Urothelium cell line (cell line): ENCODE measurements at regions not wholly inside any gene's neighbourhood (a gene's known extent, or its start where the extent isn't known, plus 50 kb on each side); places are given as distances from the start of the nearest gene placed in this dataset.

ENCODE experiments used
- DNase-seq: peaks from one replicate; pipeline ENCODE4 v3.0.0; 2011; ENCODE audit warnings: low spot score, mixed read lengths
- FAIRE-seq: peaks from 2 replicates; lab custom pipeline; 2011; peaks lifted over from hg19 to GRCh38; lab: Jason Lieb, UNC

DNA sequence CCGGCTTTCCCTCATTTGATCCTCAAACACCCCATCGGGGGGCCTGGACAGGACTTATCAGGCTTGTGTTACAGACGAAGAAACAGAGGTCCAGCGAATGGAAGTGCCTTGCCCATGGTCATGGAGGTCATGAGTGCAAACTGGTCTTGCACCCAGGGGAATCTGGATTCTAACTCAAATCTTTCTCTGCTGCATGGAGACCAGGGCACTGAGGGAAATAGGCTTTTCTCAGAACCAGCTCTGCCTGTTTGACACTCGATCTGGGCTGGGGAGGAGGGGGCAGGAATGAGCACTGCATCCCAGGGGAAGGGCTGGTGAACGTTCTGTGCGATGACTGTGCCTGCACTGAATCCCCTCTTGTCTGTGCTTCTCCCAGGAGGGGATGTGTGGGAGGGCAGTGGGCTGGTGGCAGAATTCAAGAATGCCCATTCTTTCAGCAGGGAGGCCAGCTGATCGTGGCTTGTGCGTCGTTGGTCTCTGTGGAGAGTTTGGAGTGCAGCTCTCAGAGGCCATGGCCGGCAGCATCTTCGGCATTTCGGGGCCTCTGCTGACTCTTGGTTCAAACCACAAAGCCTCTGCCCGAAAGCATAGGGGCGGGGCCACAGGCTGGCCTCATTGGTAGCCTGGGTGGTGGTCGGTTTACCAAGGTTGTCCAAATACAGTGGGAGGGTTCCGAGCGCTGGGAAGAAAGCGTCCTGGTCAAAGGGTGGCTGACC is 171.6 kb downstream of the DDX1 start:
- no peak for DNase-seq

GRCh38 chr2:15763822-15764682 is 172.4 kb downstream of the DDX1 start:
- DNase-seq (no peak), FAIRE-seq (peak; percentile 23)

More for the DNA sequence above, 171.6 kb downstream of the DDX1 start:
- FAIRE-seq = no peak

- no peak for DNase-seq
- no peak for FAIRE-seq
These were observed 173.0 kb downstream of the DDX1 start for GRCh38 chr2:15764683-15765011.

- FAIRE-seq = no peak
- no peak for DNase-seq
These were observed 173.5 kb downstream of the DDX1 start for GRCh38 chr2:15765211-15765610.

DNA sequence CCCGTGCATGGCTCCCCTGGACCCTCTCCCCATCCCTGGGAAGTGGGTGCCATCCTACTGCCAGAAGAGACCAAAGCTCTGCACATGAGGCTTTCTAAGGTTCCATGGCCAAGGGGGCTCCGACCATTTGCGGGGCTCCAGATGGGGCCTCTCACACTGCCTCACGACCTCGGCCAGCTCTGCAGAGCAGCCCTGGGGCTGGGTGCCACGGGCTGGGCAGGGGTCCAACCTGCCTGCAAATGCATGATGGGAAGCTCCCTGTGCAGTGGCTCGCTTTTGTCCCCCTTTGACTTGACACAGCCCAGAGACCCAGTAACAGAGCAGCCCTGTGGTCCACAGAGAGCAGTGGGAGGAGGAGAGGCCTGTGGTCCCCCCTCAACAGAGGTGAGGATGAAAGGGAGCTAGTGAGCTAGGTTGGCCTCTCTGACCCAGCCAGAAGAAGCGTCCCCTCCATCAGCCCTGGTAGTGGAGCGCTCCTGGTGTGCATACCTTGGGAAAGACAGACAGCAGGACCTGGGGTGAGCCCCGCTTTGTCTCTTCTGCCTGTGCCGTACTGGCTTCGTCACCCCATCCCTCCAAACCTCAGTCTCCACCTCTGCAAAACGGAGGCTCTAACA is 174.1 kb downstream of the DDX1 start:
- DNase-seq (no peak), FAIRE-seq (no peak)

GRCh38 chr2:15766303-15766861 is 174.0 kb upstream of the MYCN start:
- DNase-seq (no peak), FAIRE-seq (no peak)

DNA sequence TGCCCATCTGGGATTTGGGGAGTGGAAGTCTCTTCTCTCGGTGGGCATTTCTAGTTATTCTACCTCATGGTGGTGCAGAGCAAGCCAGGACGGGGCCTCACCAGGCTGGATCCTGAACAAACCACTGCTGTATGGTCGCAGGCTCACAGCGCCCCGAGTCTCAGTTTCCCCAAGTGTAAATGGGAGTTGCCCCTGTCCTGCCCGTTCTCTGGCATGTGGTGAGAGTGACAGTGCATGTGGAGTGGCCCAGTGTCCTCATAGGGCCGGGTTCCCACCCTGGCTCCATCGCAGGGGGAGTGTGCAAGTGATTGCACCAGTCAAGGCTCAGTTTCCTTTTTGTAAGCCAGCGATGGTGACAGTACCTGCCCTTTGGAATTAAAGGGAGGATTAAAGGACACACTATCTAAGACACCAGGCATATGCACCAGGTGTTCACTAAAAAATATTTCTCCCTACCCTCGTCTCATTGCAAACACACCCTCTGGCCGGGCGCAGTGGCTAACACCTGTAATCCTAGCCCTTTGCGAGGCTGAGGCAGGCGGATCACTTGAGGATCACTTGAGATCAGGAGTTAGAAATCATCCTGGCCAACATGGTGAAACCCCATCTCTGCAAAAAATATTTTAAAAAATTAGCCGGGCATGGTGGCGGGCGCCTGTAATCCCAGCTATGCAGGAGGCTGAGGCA is 173.3 kb upstream of the MYCN start:
- FAIRE-seq (no peak), DNase-seq (no peak)

DNA sequence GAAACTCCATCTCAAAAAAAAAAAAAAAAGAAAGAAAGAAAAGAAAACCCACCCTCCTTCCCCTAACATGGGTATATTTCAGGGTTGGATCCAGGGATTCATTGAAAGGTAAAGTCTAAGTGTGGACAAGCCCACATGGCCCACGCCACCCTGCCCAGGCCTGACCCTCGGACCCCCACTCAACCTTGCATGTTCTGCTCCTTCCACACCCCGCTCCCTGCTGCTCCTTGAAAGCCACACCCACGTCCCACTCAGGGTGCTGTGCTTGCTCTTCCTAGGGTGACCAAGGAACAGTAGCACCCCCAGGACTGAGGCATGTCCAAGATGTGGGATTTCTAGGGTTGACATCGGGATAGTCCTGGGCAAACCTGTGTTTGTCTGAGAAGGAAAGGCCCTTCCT is 172.7 kb upstream of the MYCN start:
- FAIRE-seq (no peak), DNase-seq (no peak)

- DNase-seq (no peak), FAIRE-seq (no peak)
These were observed 172.2 kb upstream of the MYCN start for GRCh38 chr2:15768142-15768541.

GRCh38 chr2:15768615-15769014 is 171.7 kb upstream of the MYCN start:
- DNase-seq (no peak), FAIRE-seq (no peak)

DNA sequence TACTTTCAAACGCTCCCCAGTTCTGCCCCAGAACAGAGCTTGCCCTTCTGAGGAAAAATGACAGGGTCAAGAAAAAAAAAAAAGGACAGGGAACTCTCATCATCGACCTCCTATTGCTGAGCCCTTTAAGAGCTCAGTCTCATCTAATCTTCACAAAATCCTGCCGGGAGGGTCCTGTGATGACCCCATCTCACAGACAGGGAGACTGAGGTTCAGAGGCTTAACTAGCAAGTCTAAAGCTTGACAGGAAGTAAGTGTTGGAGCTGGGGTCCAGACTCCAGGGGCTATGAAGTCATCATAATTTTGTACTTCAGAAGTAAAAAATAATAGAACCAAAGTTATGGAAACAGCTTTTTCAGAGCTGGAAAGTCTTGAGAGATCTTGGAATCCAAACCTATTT is 171.1 kb upstream of the MYCN start:
- DNase-seq = no peak
- no peak for FAIRE-seq

DNA sequence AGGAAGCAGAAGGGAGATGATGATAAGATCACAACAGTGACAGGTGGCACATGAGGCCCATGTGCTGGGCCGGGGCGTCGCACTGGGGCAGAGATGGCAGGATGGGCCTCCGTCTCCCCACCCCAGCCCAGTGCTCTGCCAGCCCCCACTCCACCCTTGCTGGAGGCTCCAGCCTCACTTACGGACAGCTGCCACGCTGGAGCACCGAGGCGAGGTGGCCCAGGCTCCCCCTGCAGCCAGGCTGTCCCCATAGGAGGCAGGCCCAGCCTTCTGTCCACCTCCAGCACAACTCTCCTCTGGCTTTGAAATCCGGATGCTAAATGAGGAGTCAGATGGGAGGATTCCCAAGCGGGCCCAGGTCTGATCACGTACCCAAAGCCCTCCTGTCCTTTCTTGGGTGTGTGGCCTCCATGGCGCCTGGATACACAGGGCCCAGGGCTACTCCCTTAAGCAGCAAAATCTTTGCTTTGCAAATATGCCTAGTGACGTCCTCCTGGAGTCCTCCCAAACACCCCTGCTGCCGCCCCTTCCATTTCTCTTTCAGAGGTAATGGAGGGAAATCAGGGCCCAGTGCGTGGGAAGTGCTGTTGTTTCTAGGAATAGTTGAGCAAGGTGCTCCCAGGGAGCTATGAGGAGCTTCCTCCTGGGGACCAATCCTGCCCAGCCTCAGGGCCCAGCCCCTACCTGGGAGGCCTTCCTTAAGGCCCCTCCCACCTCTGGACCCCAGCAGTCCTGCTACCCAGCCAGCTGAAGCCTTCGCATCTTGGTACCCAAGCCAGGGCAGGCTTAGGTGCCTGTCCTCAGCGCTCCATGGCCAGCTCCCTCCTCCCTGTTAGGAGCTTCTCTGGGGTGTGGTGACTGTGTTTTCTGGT is 170.4 kb upstream of the MYCN start:
- no peak for DNase-seq
- no peak for FAIRE-seq

DNA sequence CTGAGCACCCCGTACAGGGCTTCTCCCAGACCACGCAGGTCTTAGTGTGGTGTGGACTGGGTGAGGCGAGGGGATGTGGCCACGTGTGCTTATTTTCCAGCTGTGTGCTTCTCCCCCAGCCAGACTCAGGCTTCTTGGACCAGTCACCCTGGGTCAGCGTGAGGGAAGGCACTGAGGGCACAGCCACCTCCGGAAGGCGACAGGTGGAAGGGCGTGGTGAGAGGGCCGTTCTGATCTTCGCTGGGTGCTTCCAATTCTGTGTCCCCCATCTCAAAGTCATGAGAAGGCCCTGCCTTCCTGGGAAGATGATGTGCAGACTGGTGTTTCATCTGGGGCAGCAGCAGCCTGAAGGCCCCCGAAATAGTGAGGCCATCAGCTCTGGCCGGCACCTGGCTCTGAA is 169.7 kb upstream of the MYCN start:
- FAIRE-seq (no peak), DNase-seq (no peak)

DNA sequence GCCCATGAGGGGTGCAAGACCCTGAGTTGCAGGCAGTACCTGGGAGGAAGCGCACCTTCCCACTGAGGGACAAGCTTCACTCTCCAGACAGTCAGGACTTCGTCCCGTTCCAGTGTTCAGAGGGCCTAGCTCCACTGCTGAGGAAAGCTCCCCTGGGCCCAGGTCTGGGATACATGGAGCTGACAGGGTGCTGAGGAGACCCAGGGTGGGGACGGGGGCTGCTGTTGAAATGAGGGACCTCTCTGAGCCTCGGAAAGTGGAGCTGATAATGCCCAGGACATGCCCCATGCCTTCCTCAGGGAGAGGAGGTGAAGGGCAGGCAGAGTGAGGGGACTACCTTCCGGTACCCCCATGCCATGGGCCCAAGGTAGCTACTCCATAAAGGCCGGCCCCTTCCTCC is 169.2 kb upstream of the MYCN start:
- no peak for FAIRE-seq
- no peak for DNase-seq

DNA sequence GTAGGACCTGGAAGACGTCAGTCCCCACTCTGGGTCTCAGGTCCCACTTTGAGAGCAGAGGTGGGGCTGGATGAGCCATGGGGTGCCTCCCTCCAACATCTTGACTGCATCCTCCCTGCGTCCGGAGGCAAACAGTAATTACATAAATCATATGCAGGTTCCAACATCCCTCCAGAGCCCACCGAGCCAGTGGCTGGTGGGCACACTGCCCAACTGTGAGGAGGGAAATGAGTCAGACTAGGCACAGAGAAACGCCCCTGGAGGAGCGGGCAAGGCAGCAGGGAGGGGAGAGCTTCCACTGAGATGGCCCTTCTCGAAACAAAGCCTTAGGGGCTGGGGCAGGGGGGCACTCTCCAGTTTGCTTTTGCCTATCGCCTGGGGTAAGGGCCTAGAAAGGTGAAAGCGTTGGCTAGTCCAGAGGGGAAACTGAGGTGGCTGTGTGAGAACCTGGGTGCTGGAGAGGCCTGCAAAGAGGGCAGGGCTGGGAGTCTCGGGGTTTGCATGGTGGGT is 168.2 kb upstream of the MYCN start:
- no peak for DNase-seq

DNA sequence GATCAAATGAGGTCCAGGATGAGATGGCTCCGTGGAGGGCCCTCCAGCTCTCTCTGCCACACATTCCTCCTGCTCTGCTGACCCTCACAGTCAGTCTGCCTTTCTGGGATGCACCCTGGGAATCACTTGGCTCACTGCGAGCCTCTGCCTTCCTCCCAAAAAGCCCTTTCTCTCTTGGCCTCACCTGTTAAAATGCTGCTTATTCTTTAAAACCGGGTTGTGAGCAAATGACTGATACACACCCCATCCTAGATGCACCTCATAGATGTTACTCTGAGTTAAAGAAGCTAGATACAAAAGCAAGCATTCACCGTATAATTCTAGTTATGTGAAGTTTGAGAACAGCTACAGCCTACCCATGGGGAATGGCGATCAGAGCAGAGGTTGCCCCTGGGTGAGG is 167.7 kb upstream of the MYCN start:
- no peak for FAIRE-seq
- no peak for DNase-seq

More for the DNA sequence above, 168.2 kb upstream of the MYCN start:
- FAIRE-seq = no peak

- DNase-seq (no peak), FAIRE-seq (no peak)
These were observed 167.1 kb upstream of the MYCN start for GRCh38 chr2:15773204-15773603.

GRCh38 chr2:15773846-15774245 is 166.5 kb upstream of the MYCN start:
- no peak for FAIRE-seq
- no peak for DNase-seq

DNA sequence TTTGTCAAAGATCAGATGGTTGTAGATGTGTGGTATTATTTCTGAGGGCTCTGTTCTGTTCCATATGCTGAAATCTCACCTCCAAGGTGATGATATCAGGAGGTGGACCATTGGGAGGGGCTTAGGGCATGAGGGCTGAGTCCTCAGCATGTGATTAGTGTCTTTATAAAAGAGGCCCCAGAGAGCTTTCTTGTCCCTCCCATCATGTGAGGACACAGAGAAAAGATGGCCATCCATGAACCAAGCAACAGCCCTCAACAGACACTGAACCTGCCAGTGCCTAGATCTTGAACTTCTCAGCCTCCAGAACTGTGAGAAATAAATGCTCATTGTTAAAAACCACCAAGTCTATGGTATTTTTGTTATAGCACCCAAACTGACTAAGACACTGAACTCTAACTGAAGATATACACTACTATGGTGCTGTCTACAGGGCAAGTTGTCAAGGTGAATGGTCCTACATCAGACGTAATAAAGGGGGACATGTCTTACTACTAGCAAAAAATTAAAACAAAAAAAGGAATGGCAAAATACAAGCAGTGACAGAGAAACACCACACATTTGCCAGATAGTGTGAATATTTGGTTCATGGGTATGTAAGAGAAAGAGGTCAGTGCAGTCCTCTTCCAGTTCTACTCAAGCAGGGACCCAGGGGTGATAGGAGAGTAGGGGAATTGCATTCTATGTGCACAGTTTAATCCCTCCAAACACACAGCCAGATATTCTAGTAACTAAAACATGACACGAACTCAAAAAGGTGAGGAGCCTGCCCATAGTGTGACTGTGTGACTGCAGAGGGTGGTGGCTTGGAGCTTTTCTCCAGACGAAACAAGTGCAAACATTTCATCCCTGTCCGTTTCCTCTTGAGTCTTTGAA is 164.4 kb upstream of the MYCN start:
- FAIRE-seq (peak; percentile 35), DNase-seq (no peak)
